Brain microvascular endothelial cell (primary cell): ENCODE measurements at regions not wholly inside any gene's neighbourhood (a gene's known extent, or its start where the extent isn't known, plus 50 kb on each side); places are given as distances from the start of the nearest gene placed in this dataset.

Source experiments
- DNase-seq: peaks from one replicate; pipeline ENCODE4 v3.0.0-alpha.2; 2020
- H3K27ac ChIP-seq: fragments of 250-450 bp; sonication (Bioruptor Pico); 2 replicates; pipeline ENCODE4 v1.5.1; 2020; ENCODE audit warnings: mild to moderate bottlenecking, moderate library complexity
- H3K27me3 ChIP-seq: fragments of 250-450 bp; sonication (Bioruptor Pico); replicated peaks from 2 replicates; pipeline ENCODE4 v1.5.1; 2020; ENCODE audit warnings: mild to moderate bottlenecking
- H3K36me3 ChIP-seq: fragments of 250-450 bp; sonication (Bioruptor Pico); replicated peaks from 2 replicates; pipeline ENCODE4 v1.5.1; 2020; ENCODE audit warnings: mild to moderate bottlenecking
- H3K4me3 ChIP-seq: 2 replicates; pipeline ENCODE4 v1.5.1; 2011; ENCODE audit warnings: low read depth, mild to moderate bottlenecking, control low read depth, low read length, moderate library complexity
- in situ Hi-C: cut with HindIII; loops from 2 replicates; pipeline ENCODE4 v1.10.0; 2017; ENCODE audit warnings: low sequenced_read_pairs, low pct_ligation_motif_present
- TF ChIP-seq, protein P1 (sequence below): IDR thresholded peaks from 2 replicates; pipeline ENCODE4 v1.5.1; 2011; ENCODE audit warnings: low read depth, mild to moderate bottlenecking, moderate library complexity, low read length, control low read depth, inconsistent platforms; ENCODE audit errors: missing control alignments

DNA sequence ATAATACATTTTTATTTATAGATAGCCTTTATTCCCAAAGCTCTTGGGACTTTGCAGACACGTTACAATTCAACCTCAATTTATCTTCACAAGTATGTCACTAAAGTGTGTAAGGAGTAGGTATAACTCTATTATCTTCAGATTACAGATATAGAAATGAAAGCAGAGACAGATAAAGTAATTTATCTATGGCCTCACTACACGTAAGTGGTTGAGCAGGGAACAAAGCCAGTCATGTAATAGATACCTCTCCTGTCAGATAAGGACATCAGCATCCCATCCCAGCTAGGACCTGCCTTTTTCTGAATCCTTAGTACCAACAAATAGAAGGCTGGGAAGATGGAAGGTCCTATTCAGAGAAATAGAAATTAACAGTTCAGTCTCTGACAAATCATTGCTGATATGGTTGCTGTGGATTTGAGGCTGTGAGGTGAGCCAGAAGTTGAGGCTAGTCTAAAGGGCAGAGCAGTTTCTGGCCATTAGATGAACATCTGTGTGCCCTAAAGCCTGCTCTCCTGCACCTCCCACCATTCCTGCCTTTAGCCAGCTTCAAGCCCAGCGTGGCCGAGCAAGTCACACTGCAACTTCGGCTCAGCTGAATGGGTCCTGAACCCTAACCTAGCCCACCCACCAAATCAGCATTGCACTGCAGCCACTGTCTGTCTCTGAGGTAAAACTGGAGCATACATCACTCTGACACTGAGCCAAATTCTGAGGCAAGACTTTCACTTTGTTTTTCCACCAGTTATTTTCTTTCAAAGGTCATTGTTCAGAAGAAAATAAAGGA is 71.1 kb upstream of the PLEKHA5 start:
- TF ChIP-seq, protein P1, sequence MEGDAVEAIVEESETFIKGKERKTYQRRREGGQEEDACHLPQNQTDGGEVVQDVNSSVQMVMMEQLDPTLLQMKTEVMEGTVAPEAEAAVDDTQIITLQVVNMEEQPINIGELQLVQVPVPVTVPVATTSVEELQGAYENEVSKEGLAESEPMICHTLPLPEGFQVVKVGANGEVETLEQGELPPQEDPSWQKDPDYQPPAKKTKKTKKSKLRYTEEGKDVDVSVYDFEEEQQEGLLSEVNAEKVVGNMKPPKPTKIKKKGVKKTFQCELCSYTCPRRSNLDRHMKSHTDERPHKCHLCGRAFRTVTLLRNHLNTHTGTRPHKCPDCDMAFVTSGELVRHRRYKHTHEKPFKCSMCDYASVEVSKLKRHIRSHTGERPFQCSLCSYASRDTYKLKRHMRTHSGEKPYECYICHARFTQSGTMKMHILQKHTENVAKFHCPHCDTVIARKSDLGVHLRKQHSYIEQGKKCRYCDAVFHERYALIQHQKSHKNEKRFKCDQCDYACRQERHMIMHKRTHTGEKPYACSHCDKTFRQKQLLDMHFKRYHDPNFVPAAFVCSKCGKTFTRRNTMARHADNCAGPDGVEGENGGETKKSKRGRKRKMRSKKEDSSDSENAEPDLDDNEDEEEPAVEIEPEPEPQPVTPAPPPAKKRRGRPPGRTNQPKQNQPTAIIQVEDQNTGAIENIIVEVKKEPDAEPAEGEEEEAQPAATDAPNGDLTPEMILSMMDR, result no peak
- H3K27ac ChIP-seq, result no peak overlapping the region
- in situ Hi-C loops, result no loop called here
- H3K27me3 ChIP-seq, result no peaks in the 10 kb centered on the region
- peak; percentile 13 for DNase-seq
- no peaks in the 10 kb centered on the region for H3K36me3 ChIP-seq
- H3K4me3 ChIP-seq, result no peak overlapping the region

DNA sequence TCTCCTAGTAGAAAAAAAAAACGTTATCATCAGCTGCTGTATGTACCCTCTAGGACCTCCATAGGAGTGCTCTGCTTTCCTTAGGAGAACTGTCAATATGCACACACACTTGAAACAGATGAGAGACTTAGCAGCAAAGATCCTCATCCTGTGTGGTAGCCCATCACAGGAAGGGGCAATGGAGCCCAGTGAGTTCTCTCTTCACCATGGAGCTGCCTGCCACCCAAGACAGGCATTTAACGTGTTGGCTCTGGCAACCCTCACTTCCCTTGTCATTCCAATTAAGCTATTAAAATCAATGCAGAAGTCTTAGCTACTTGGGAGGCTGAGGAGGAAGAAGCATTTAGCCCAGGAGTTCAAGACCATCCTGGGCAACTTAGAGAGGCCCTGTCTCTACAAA is 64.8 kb upstream of the PLEKHA5 start:
- H3K4me3 ChIP-seq, result no peak overlapping the region
- H3K27ac ChIP-seq, result no peak overlapping the region
- H3K36me3 ChIP-seq, result no peaks in the 10 kb centered on the region
- TF ChIP-seq, protein P1, result no peak
- no peak for DNase-seq
- in situ Hi-C loops, result no loop called here
- H3K27me3 ChIP-seq, result no peaks in the 10 kb centered on the region

DNA sequence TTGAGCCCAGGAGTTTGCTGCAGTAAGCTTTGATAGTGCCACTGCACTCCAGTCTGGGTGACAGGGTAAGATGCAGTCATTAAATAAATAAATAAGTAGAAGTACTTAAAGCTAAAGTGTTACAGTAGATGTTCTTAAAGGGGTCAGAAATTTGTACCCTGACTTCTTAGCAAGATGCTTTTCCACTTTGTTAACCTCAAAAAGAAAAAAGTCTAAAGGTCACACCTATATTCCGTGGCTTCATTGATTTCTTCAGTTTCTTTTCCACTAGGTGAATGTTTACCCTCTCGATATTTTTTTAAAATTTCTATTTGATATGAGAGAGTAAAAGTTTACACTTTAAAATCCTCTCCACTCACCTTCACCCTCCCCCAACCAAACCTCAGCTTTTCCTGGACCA is 64.3 kb upstream of the PLEKHA5 start:
- in situ Hi-C loops, result no loop called here
- Histone ChIP-seq H3K36me3 (no peaks in the 10 kb centered on the region), H3K4me3 (no peak overlapping the region), H3K27me3 (no peaks in the 10 kb centered on the region), H3K27ac (no peak overlapping the region)
- TF ChIP-seq, protein P1, result no peak
- no peak for DNase-seq

DNA sequence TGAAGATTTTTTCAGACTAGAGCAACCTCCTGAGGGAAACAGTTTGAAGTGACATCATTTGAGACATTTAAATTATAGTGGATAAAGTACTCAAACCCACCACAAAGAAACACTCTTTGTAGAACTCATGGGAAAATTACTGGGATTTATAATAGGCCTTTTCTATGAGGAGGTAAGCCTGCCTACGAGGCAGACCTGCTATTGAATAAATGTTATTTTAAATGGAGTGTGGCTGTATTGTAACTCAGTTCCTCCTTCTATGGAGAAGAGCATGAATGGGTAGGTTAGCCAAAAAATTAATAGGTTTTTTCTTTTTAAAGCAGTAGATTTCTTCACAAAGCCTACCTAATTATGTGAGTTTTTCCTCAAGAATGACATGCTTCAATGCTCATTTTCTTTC is 63.7 kb upstream of the PLEKHA5 start:
- in situ Hi-C loops, result no loop called here
- H3K4me3 ChIP-seq, result no peak overlapping the region
- H3K27me3 ChIP-seq, result no peaks in the 10 kb centered on the region
- TF ChIP-seq, protein P1, result no peak
- H3K36me3 ChIP-seq, result no peaks in the 10 kb centered on the region
- DNase-seq, result no peak
- no peak overlapping the region for H3K27ac ChIP-seq

DNA sequence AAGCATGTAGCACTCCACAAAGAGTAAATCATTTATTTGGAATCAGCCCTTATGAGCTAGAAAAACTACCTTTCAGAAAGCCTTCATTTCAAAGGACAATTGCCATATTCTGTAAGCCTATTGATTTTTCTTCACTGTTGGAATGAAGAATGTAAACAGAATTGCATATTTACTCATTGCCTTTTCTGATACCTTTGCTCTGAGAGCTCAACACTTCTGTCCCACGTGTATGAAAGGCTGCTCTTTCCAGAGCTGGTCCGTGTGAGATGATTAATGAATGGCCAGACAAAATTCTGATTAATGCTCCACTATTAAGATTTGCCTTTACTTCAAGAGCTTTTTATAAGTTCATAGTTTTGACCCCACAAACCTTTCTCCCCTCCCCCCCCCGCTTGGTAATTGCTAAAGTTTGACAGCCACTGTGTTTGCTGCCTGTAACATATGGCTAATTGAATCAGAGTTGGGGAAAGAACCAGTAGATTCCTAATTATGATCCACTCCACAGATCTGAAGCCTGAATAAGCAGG is 63.0 kb upstream of the PLEKHA5 start:
- TF ChIP-seq, protein P1, result no peak
- in situ Hi-C loops, result no loop called here
- no peak overlapping the region for H3K4me3 ChIP-seq
- H3K27me3 ChIP-seq, result no peaks in the 10 kb centered on the region
- no peak for DNase-seq
- no peaks in the 10 kb centered on the region for H3K36me3 ChIP-seq
- H3K27ac ChIP-seq, result no peak overlapping the region
